ENCODE measurements at regions not wholly inside any gene's neighbourhood (a gene's known extent, or its start where the extent isn't known, plus 50 kb on each side); places are given as distances from the start of the nearest gene placed in this dataset.

DNA sequence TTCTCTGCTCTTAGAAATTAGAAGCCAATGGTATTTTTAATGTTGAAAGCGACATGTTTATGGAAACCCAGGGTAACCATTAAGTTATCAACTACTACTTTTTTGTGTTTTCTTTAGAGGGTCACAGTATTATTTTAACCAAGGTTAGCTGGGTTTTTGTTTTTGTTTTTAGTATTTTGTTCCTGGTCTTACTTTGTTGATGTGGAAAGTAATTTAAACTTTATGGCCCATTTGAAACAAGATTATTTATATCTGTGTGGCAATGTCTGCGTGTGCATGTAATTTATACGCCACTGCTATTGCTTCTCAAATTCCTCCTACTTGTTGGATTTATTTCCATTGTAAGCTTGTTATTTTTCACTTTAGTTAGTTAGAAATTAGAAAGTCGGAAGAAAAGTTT, 722.1 kb upstream of the NR2F2 start:
- Histone ChIP-seq H3K4me3 (no peak overlapping the region), H3K27ac (no peak overlapping the region), H3K4me1 (replicated peaks) (no peaks in the 10 kb centered on the region), H3K9me3 (replicated peaks) (no peaks in the 10 kb centered on the region), H3K27me3 (replicated peaks) (no peaks in the 10 kb centered on the region), H3K36me3 (no peaks in the 10 kb centered on the region)
- no peak for DNase-seq (ENCODE audit: low read depth in 1 of 2, low spot score in 2 of 2)

DNA sequence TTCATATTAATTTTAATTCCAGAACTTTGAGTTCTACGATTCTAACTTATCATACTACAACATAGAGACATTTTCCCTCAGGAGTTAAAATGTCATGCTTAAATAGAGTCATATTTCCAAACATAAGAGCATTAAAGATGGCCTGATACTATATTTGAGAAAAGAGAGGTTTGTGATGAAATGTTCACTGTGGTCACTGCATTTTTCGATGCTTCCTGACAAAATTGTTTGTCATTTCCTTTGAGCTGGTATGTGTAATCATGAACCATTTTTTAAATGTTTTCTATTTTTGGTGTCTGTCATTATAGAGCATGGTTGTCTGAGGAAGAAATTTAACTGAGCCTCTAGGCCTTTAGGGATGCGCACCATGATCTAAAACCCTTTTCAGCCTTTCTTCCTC, 721.4 kb upstream of the NR2F2 start:
- no peaks in the 10 kb centered on the region for H3K4me1 ChIP-seq (replicated peaks)
- H3K9me3 ChIP-seq (replicated peaks) = no peaks in the 10 kb centered on the region
- no peak for DNase-seq (ENCODE audit: low read depth in 1 of 2, low spot score in 2 of 2)
- no peaks in the 10 kb centered on the region for H3K27me3 ChIP-seq (replicated peaks)
- H3K4me3 ChIP-seq = no peak overlapping the region
- no peaks in the 10 kb centered on the region for H3K36me3 ChIP-seq
- no peak overlapping the region for H3K27ac ChIP-seq

DNA sequence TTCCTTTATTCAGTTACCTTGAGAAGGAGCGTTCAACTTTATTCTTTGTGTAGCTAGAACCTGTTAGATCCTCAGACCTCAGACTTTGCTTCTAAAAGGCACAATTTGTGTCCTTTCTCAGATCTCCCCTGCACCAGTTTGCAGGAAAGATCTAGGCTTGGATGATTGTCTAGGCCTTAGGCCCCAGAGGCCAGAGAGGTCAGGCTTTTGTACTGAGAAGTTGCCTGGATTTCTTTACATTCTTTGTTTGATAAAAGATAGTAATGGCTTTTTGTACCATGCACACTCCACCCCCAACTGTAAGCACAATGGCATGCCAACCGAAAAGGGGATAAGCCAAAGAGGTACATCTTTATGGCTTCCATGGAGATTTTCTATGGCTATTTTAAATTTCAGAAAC, 719.6 kb upstream of the NR2F2 start:
- Histone ChIP-seq H3K4me3 (no peak overlapping the region), H3K4me1 (replicated peaks) (no peaks in the 10 kb centered on the region), H3K36me3 (no peaks in the 10 kb centered on the region), H3K27me3 (replicated peaks) (no peaks in the 10 kb centered on the region), H3K9me3 (replicated peaks) (no peaks in the 10 kb centered on the region), H3K27ac (no peak overlapping the region)
- no peak for DNase-seq (ENCODE audit: low read depth in 1 of 2, low spot score in 2 of 2)

DNA sequence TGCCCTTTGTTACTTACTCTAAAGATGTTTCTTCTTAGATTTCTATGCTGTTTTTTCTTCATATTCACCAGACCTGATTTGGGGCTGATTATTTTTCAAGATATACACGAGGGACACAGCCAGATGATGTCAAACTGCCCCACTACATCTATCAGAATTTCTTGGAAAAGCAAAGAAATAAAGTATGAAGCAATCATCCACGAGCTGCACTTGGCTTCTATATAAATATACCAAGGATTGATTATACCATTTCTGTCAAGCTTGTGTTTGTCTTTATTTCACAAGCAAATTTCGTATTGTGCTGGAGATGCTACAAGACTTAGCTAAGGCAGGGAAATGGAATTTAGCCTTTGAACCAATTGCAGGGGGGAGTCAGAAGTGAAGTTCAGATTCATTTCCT, 715.1 kb upstream of the NR2F2 start:
- DNase-seq (ENCODE audit: low read depth in 1 of 2, low spot score in 2 of 2) = no peak
- H3K4me3 ChIP-seq = no peak overlapping the region
- H3K27me3 ChIP-seq (replicated peaks) = no peaks in the 10 kb centered on the region
- no peaks in the 10 kb centered on the region for H3K4me1 ChIP-seq (replicated peaks)
- no peaks in the 10 kb centered on the region for H3K36me3 ChIP-seq
- H3K9me3 ChIP-seq (replicated peaks) = no peaks in the 10 kb centered on the region
- no peak overlapping the region for H3K27ac ChIP-seq

DNA sequence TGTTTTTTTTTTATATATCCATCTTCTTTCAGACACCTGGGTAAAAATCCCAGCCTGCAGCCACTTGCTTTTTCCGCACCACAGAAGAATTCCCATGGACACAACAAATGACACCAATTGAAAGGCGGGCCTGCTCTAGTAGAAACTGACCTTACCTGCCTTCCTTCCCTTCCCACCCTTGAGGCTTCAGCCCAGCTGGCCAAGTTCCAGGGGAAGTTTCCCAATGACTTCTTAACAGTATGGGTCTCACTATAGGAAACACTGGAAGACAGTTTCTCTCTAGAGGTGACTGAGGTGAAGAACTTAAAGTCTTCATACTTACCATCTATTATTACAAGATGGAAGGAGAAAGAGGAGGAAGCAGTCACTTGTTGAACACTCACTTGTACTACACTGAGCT, 714.2 kb upstream of the NR2F2 start:
- Histone ChIP-seq H3K4me3 (no peak overlapping the region), H3K9me3 (replicated peaks) (no peaks in the 10 kb centered on the region), H3K4me1 (replicated peaks) (no peaks in the 10 kb centered on the region), H3K27me3 (replicated peaks) (no peaks in the 10 kb centered on the region), H3K36me3 (no peaks in the 10 kb centered on the region), H3K27ac (no peak overlapping the region)
- no peak for DNase-seq (ENCODE audit: low read depth in 1 of 2, low spot score in 2 of 2)

DNA sequence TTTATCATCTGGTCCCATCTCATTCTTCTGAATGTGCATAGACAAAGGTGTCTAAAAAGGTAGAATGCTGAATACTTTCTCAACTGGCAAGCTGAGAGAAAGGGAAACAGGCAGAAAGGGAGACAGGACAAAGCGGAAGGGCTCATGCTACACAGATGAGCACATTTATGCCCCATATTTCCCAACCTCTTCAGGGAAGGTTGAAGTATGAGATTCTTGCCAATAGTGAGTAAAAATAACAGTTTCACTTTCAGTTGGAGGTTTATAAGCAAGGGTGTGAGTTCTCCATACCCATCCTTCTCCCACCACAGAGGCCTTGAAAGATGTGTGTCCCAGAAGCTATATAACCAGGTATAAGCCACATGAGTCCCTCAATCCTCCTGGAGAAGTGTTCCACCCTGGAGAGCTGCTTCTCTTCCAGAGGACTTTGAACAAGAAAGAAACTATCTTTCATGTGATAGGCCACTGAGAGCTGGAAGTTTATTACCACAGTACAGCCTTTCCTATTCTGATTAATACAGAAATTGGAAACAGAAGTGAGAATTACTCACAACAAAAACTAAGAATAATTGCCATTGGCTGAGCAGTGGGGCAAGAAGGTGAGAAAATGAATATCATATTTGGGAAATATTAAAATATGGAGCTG, 709.4 kb upstream of the NR2F2 start:
- Histone ChIP-seq H3K27me3 (replicated peaks) (no peaks in the 10 kb centered on the region), H3K27ac (no peak overlapping the region), H3K36me3 (no peaks in the 10 kb centered on the region), H3K4me1 (replicated peaks) (no peaks in the 10 kb centered on the region), H3K4me3 (no peak overlapping the region), H3K9me3 (replicated peaks) (no peaks in the 10 kb centered on the region)
- DNase-seq (ENCODE audit: low read depth in 1 of 2, low spot score in 2 of 2) = no peak

DNA sequence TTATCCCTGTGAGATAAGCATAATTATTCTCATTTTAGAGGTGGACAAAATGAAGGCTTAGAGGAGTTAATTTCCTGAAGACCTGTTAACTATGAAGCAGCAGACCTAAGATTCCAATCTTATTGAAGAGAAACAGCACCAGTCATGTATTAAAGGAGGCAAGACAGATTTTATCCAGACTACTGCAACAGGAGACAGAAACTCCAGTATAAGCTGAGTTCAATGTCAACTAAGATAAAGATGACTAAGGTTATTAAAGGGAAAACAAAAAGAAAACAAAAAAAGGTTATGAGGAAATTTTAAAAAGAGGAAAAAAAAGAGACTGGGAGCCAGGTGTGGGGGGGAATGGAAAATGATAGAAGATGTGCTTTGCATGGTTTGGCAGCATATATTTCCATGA, 707.7 kb upstream of the NR2F2 start:
- Histone ChIP-seq H3K4me3 (no peak overlapping the region), H3K27me3 (replicated peaks) (no peaks in the 10 kb centered on the region), H3K27ac (no peak overlapping the region), H3K4me1 (replicated peaks) (no peaks in the 10 kb centered on the region), H3K9me3 (replicated peaks) (no peaks in the 10 kb centered on the region), H3K36me3 (no peaks in the 10 kb centered on the region)
- DNase-seq (ENCODE audit: low read depth in 1 of 2, low spot score in 2 of 2) = no peak

DNA sequence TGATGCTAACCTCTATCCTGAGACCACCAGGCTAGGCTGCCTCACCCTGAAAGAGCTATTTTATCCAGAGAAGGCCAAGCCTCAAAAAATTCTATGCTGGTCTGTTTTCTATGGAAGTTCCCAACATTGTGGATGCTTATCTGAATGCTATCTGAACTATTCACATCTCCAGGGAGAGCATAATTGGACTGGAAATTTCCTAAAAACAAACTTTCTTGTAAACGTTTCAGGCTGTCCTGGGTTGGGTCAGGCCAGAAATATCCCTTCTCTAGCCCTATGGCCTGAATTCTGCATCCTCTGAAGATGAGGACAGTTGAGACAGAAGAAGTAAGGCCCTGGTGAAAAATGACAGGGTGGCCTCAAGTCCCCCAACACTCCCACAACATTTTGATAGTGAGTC, 706.4 kb upstream of the NR2F2 start:
- DNase-seq (ENCODE audit: low read depth in 1 of 2, low spot score in 2 of 2) = no peak
- Histone ChIP-seq H3K9me3 (replicated peaks) (no peaks in the 10 kb centered on the region), H3K27ac (no peak overlapping the region)

DNA sequence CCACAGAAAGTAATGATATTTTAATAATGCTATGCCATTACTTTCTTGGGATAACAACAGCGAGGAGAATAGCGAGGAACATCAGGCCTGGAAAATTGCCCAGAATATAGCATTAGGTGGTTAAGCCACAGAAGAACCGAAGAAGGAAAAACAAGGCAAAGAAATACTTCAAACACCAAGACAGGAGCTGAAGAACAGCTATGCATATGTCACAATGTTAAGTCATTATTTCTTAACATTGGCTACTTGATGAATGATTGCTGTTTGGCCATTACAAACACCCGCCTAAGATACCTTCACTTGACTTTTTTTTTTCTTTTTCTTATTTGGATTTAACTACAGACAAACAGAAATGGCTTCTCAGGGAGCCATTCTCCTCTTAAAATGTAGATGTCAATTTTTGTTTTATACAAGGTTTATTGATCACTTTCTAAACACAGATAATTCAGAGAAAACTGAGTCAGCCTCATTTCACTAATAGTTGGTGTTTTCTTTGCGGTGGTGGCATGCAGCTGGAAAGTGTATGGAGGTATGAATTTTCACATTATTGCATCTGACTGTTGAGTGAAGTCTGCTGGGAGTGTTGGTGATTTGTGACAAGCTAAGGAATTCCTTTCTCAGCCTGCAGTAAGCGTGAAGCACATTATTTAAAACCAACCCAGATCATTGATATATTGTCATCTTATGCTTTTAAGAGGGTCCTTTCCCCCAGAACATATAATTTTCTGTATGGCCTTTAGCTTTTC, 705.7 kb upstream of the NR2F2 start:
- Histone ChIP-seq H3K27ac (no peak overlapping the region), H3K36me3 (no peaks in the 10 kb centered on the region), H3K9me3 (replicated peaks) (no peaks in the 10 kb centered on the region; the same call in 1 of the 2 replicates), H3K4me3 (no peak overlapping the region), H3K27me3 (replicated peaks) (no peaks in the 10 kb centered on the region), H3K4me1 (replicated peaks) (no peaks in the 10 kb centered on the region)
- DNase-seq (ENCODE audit: low read depth in 1 of 2, low spot score in 2 of 2) = no peak

More for the DNA sequence above, 706.4 kb upstream of the NR2F2 start:
- H3K27me3 ChIP-seq (replicated peaks) = no peaks in the 10 kb centered on the region
- H3K36me3 ChIP-seq = no peaks in the 10 kb centered on the region
- no peak overlapping the region for H3K4me3 ChIP-seq
- H3K4me1 ChIP-seq (replicated peaks) = no peaks in the 10 kb centered on the region

DNA sequence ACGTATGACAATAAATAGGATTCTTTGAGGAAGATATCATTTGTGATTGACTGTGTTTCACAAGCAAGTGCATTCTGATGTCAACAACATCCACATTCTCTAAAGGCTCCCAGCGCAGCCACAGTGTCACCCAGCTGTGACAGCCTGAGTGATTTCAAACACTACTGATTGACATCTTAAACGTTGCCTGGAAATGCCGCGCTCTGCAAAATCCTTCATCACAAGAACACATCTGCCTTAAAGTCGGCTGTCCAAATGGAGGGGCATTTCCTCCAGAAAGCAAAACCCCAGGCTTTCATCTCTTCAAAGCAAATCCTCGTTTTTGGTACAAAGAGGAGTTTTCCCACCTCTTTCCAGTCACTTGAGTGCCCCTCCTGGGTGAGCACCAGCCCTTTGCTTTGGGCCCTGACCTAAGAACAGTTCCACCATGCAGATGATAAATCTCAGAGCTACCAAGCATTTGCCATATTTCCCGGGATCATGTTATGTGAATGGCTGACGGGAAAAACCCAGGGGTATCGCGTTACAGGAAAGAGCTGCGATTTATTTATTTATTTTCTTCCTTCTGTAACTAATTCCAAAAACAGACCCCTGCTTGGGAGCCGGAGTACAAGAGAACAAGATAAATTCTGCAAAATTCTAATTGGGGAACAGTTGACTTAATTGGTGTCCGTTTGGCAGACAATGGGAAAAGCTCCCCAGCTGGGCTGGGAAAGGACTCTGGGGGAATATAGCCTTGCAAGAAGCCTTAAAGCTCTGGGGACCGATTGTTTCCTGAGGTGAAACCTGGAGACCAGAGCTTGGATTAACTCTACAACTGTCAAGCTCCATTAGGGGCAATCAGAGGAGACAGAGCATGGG, 703.8 kb upstream of the NR2F2 start:
- Histone ChIP-seq H3K4me3 (no peak overlapping the region), H3K27ac (no peak overlapping the region), H3K36me3 (no peaks in the 10 kb centered on the region), H3K4me1 (replicated peaks) (no peaks in the 10 kb centered on the region), H3K27me3 (replicated peaks) (no peaks in the 10 kb centered on the region), H3K9me3 (replicated peaks) (peaks cover 3% of the 10 kb centered on the region; the same call in 1 of the 2 replicates)
- no peak for DNase-seq (ENCODE audit: low read depth in 1 of 2, low spot score in 2 of 2)

DNA sequence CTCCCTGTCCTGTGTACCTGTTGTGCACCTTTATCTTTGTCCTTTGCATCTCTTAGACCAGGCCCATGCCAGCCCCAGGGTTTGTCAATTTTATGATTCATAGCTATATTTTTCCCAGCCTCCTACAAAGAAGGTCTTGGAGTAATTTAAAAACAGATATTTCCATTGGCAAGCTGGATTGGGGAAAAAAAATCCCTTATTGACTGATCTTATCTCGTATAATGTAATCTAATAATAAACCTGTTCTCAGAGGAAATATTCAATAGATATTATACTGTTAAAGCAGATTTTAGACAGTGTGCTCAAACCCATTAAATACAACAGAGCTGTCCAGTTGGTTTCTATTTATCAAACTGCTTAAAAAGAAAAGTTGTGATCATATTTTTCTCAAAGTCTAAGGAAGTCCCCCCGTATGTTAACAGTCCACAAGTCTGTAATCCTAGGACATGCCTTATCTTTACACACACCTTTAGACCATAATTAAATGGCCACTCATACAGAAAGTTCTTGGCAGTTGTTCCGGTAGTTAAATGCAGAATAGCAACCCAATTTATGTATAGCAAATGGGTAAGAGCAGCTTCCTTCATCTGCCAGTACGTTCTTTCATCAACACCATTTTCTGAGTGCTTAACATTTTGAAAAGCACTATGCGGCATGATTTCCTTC, 700.9 kb upstream of the NR2F2 start:
- Histone ChIP-seq H3K36me3 (no peaks in the 10 kb centered on the region), H3K27me3 (replicated peaks) (no peaks in the 10 kb centered on the region), H3K4me3 (no peak overlapping the region), H3K4me1 (replicated peaks) (no peaks in the 10 kb centered on the region), H3K9me3 (replicated peaks) (peaks cover 6% of the 10 kb centered on the region; the same call in 1 of the 2 replicates), H3K27ac (no peak overlapping the region)
- no peak for DNase-seq (ENCODE audit: low read depth in 1 of 2, low spot score in 2 of 2)

DNA sequence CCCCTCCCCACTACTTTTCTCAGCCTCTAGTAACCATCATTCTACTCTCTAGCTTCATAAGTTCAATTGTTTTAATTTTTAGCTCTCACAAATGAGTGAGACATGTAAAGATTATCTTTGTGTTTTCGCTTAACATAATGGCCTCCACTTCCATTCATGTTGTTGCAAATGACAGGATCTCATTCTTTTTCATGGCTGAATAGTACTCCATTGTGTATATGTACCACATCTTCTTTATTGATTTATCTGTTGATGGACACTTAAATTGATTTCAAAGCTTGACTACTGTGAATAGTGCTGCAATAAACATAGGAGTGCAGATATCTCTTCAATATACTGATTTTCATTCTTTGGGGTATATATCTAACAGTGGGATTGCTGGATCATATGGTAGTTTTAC, 699.8 kb upstream of the NR2F2 start:
- Histone ChIP-seq H3K4me3 (no peak overlapping the region), H3K36me3 (no peaks in the 10 kb centered on the region), H3K9me3 (replicated peaks) (peaks cover 6% of the 10 kb centered on the region; the same call in 1 of the 2 replicates), H3K27me3 (replicated peaks) (no peaks in the 10 kb centered on the region), H3K4me1 (replicated peaks) (no peaks in the 10 kb centered on the region), H3K27ac (no peak overlapping the region)
- DNase-seq (ENCODE audit: low read depth in 1 of 2, low spot score in 2 of 2) = no peak

DNA sequence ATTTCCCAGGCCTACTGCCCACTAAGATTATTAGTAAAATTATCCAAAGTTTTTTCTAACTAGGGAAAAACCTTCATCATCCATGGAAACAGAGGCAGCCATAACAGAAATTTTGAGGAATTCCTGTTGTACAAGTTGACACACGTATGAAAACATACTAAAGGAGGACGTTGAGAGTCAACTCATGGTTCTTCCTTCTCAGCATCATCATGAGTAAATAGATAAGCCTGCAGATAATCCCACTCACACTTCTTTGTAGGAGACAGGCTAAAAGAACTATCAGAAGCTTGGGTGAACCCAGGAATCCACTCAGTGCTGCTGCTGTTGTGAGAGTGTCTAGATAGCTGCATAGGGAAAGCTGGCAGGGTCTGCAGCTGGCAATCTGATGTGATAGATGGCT, 694.8 kb upstream of the NR2F2 start:
- no peaks in the 10 kb centered on the region for H3K27me3 ChIP-seq (replicated peaks)
- no peaks in the 10 kb centered on the region for H3K4me1 ChIP-seq (replicated peaks)
- H3K9me3 ChIP-seq (replicated peaks) = peaks cover 3% of the 10 kb centered on the region; the same call in 1 of the 2 replicates
- H3K27ac ChIP-seq = no peak overlapping the region
- H3K36me3 ChIP-seq = no peaks in the 10 kb centered on the region
- no peak overlapping the region for H3K4me3 ChIP-seq
- no peak for DNase-seq (ENCODE audit: low read depth in 1 of 2, low spot score in 2 of 2)
